ENCODE measurements at regions not wholly inside any gene's neighbourhood (a gene's known extent, or its start where the extent isn't known, plus 50 kb on each side); places are given as distances from the start of the nearest gene placed in this dataset.

DNA sequence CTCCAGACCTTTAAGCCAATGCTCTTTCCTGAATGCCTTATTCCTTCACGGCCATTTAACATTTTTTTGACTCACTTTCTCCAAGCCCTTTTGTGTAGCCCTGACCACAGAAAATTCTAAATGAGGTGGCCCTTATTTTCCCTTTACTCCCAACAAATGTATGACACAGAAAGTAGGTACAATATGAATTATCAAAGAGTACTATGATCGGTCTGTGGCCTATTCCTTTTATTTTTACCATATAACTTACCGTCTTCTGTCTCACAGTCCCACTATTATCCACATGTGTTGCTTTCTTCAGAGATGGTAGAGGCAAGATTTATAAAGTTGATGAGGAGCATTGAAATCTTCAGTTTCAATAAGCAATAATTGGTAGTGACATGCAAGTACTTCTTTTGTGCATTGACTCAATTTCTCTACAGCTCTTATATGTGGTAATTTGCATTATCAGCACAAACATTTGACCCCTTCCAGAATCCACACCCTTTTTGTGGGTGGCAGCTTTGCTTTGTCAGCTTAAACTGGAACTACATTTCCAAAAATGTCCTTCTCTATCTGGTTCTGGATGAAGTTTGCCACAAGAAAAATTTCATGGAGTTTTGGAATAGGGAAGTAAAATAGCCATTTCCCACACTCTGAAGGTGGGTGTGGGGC lies 143.8 kb upstream of the GADL1 start:
- H3K27me3 ChIP-seq (ENCODE audit: insufficient read depth, low read length) = no peaks in the 10 kb centered on the region
- FAIRE-seq = no peak
- H3K36me3 ChIP-seq (ENCODE audit: insufficient read depth, low read length) = no peaks in the 10 kb centered on the region
- H3K79me2 ChIP-seq (ENCODE audit: insufficient read depth, low read length) = no peaks in the 10 kb centered on the region
- DNase-seq (ENCODE audit: low read depth) = no peak
- no peaks in the 10 kb centered on the region for H4K20me1 ChIP-seq (ENCODE audit: insufficient read depth, low read length)
- peaks cover 14% of the 10 kb centered on the region for H3K4me1 ChIP-seq (ENCODE audit: insufficient read depth, low read length)
- H3K27ac ChIP-seq (ENCODE audit: low read depth, low read length) = no peak overlapping the region
- no peak overlapping the region for H3K9ac ChIP-seq (ENCODE audit: low read length)
- peaks cover 7% of the 10 kb centered on the region for H3K9me3 ChIP-seq (ENCODE audit: insufficient read depth, low read depth, low read length)
- Mint-ChIP-seq H3K27me3 (ENCODE audit: low read depth, unreplicated experiment) (no peaks in the 10 kb centered on the region), H3K4me1 (ENCODE audit: low read depth, unreplicated experiment) (peaks cover 32% of the 10 kb centered on the region), H3K9me3 (ENCODE audit: unreplicated experiment) (peaks cover 7% of the 10 kb centered on the region), H3K36me3 (ENCODE audit: low read depth, unreplicated experiment) (peaks cover 2% of the 10 kb centered on the region), H3K27ac (ENCODE audit: unreplicated experiment) (no peak overlapping the region), H3K4me3 (ENCODE audit: unreplicated experiment) (no peak overlapping the region)
- TF ChIP-seq EZH2 (IDR thresholded peaks at IDR 0.05; ENCODE audit: insufficient read depth, low read length) (no peak), CTCF (IDR thresholded peaks at IDR 0.05; ENCODE audit: insufficient read depth, low read depth, low read length) (no peak)
- no peak overlapping the region for H3K4me2 ChIP-seq (ENCODE audit: low read length)
- H2AFZ ChIP-seq (ENCODE audit: low read depth, low read length) = no peak overlapping the region
- H3K4me3 ChIP-seq (ENCODE audit: insufficient read depth, low read depth, low read length) = no peak overlapping the region

GRCh38 chr3:31039145-31039544 lies 144.7 kb upstream of the GADL1 start:
- Histone ChIP-seq H3K4me1 (ENCODE audit: insufficient read depth, low read length) (peaks cover 14% of the 10 kb centered on the region), H3K36me3 (ENCODE audit: insufficient read depth, low read length) (no peaks in the 10 kb centered on the region), H4K20me1 (ENCODE audit: insufficient read depth, low read length) (no peaks in the 10 kb centered on the region), H3K9me3 (ENCODE audit: insufficient read depth, low read depth, low read length) (peaks cover 7% of the 10 kb centered on the region), H3K4me3 (ENCODE audit: insufficient read depth, low read depth, low read length) (no peak overlapping the region), H3K27me3 (ENCODE audit: insufficient read depth, low read length) (no peaks in the 10 kb centered on the region), H3K27ac (ENCODE audit: low read depth, low read length) (no peak overlapping the region), H3K79me2 (ENCODE audit: insufficient read depth, low read length) (no peaks in the 10 kb centered on the region), H3K9ac (ENCODE audit: low read length) (no peak overlapping the region), H2AFZ (ENCODE audit: low read depth, low read length) (no peak overlapping the region), H3K4me2 (ENCODE audit: low read length) (no peak overlapping the region)
- TF ChIP-seq EZH2 (IDR thresholded peaks at IDR 0.05; ENCODE audit: insufficient read depth, low read length) (no peak), CTCF (IDR thresholded peaks at IDR 0.05; ENCODE audit: insufficient read depth, low read depth, low read length) (no peak)
- Mint-ChIP-seq H3K4me1 (ENCODE audit: low read depth, unreplicated experiment) (peaks cover 32% of the 10 kb centered on the region), H3K4me3 (ENCODE audit: unreplicated experiment) (no peak overlapping the region), H3K9me3 (ENCODE audit: unreplicated experiment) (peaks cover 11% of the 10 kb centered on the region), H3K36me3 (ENCODE audit: low read depth, unreplicated experiment) (peaks cover 4% of the 10 kb centered on the region), H3K27ac (ENCODE audit: unreplicated experiment) (peak overlapping the region; percentile 16), H3K27me3 (ENCODE audit: low read depth, unreplicated experiment) (no peaks in the 10 kb centered on the region)
- DNase-seq (ENCODE audit: low read depth) (no peak), FAIRE-seq (no peak)
